Non-pigmented ciliary epithelial cell (primary cell): ENCODE measurements at regions not wholly inside any gene's neighbourhood (a gene's known extent, or its start where the extent isn't known, plus 50 kb on each side); places are given as distances from the start of the nearest gene placed in this dataset.
"Not testable (repeated sequence)": the region's sequence is repeated elsewhere in the genome, so short reads cannot be mapped to it uniquely, and the experiment has no call there.

Experiments
- DNase-seq: peaks from one replicate; pipeline ENCODE4 v3.0.0-alpha.2; 2010; ENCODE audit warnings: low read depth

DNA sequence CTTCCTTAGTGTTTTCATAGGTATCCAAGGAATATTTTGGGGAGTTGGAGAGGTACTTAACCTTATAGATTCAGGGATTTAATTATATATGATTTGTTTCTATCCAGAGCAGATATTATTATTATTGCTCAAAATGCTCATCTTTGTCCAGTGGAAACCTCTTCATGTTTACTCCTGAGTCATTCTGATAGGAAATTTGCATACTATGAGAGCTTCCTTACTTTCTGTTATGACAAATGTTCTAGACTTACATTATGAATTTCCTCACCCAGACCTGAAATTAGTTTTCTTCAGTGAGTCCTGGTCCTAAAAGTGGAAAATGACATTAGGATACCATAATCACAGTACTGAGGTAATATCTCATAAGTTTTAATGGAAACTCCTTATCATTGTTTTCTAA is 57.5 kb upstream of the PLPPR5 start:
- no peak for DNase-seq

DNA sequence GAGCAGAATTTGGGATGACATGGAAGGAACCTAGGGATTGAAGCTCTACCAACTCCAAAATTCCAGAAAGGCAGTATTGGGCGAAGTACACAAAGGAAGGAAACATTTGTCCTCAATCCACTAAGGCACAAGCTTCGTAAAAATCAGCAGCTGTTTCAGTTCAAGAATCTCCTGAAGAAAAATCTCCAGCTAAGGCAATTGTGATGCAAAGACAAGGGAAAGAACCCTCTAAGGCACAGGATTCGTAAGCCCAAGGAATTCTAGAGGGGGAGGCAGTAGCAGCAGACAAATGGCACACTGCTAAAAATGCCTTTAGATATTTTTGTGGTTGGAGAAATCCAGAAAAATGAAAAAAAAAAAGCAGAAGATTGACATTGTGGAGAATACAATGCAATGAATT is 64.5 kb upstream of the PLPPR5 start:
- no peak for DNase-seq

DNA sequence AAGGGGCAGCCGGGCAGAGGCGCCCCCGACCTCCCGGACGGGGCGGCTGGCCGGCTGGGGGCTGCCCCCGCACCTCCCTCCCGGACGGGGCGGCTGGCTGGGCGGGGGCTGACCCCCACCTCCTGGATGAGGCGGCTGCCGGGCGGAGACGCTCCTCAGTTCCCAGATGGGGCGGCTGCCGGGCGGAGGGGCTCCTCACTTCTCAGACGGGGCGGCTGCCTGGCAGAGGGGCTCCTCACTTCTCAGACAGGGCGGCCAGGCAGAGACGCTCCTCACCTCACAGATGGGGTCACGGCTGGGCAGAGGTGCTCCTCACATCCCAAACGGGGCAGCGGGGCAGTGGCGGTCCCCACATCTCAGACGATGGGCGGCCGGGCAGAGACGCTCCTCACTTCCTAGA is 73.9 kb upstream of the PLPPR5 start:
- not testable (repeated sequence) for DNase-seq

DNA sequence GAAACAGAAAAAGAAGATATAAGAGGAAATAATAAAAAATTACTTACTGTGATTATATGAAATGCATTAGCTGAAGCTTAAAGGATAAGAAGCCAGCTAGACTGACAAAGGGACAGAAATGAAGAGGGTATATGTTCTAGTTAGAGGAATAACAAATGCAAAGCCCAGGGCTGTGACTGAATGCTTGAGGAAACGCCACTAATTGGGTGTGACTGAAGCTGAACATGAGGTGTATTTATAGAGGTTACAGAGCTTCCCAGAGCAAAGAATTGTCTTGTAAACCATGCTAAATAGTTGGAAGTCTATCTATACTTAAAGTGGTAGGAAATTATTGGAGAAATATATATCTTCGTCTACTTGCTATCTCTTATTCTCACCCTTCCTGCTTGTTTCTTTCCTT is 77.7 kb upstream of the PLPPR5 start:
- no peak for DNase-seq

DNA sequence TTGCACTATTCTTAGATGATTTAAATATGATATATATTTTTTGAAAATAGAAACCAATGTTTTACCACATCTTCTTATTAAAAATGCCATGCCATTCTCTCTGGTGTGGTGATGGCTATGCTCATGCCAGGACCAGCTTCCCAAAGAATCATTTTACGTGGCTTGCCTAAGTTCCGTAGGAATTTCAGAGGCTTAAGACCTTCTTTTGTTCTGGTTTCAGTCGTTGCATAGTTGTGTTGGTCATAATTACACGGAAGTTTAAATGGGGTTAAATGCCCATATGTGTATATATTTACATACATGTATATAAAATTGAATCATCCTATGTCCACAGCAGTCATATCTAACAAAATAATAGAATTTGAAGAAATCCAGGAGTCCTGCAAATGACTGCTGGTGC is 78.7 kb upstream of the PLPPR5 start:
- DNase-seq: no peak

DNA sequence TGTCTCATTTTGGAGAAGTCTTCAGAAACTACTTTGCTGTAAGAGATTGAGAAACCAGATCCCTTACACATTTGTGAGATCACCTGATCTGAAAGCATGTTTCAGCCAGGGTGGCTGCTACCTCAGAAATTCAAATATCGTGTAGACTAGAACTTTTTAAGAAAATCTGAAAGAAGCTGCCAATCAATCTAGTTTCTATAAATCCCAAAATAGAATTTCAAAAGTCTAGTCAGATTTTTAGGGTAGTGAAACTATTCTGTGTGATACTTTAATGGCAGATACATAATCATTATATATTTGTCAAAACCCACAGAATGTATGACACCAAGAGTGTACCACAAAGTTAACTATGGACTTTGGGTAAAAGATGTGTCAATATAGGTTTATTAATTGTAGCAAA is 79.9 kb upstream of the PLPPR5 start:
- no peak for DNase-seq

DNA sequence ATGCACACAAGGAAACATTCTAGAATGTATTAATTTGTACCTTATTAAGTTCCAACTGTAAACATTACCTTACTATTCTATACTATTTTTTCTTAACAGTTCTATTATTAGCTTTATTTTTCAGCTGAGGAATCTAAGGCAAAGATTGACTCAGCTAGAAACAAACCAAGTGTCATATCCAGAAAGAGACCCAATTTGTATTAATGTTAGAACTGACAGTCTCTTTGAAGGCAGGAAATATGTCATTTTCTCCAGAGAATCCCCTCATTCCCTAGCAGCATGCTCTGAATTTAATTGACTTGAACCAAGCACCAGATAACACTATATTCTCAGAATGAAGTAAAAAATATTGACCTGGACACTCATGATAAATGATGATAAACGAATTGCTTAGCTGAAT is 81.4 kb upstream of the PLPPR5 start:
- no peak for DNase-seq

DNA sequence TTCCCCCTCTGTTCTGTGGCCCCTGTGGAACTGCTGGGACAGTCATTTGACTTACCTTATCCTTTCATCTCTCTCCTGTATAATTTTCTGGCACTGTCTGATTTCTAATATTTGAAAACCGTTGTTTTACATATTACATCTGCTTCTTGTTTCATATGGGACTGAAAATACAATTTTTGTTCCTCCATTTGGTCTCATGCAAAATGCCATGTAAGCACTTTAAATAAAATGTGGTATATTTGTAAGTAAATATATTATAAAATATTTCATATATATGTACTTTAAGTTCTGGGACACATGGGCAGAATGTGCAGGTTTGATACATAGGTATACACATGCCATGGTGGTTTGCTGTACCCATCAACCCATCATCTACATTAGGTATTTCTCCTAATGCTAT is 93.9 kb upstream of the PLPPR5 start:
- DNase-seq: no peak

DNA sequence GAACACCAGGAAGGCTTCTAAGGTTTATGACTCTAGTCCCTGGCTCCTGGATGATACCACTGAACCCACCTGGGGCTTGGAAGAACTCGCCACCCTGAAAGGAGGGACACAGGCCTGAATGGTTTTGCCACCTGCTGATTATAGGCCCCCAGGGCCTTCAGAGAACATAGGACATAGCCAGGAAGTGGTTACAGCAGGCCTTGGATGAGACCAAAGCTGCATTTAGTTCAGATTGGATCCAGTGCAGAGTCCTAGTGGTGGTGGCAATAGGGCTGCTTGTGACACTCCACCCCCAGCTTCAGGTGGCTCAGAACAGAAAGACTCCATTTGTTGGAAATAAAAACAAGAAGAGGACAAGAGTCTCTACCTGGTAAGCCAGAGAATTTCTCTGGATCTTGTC is 101.6 kb upstream of the PLPPR5 start:
- DNase-seq: no peak

DNA sequence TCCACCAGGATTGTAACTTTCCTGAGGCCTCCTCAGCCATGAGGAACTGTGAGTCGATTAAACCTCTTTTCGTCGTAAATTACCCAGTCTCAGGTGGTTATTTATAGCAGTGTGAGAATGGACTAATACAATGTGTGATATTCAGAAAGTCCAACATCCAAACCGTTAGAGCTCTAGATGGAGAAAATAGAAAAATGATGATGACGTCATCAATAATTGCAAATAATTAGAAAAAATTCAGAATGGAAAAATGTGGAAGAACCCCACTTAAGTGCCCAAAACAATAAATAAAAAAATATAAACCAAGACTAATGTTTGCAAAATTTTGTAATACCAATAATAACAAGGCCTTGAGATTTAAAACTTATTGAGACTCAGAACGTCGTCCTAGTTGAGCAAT is 103.0 kb upstream of the PLPPR5 start:
- no peak for DNase-seq

DNA sequence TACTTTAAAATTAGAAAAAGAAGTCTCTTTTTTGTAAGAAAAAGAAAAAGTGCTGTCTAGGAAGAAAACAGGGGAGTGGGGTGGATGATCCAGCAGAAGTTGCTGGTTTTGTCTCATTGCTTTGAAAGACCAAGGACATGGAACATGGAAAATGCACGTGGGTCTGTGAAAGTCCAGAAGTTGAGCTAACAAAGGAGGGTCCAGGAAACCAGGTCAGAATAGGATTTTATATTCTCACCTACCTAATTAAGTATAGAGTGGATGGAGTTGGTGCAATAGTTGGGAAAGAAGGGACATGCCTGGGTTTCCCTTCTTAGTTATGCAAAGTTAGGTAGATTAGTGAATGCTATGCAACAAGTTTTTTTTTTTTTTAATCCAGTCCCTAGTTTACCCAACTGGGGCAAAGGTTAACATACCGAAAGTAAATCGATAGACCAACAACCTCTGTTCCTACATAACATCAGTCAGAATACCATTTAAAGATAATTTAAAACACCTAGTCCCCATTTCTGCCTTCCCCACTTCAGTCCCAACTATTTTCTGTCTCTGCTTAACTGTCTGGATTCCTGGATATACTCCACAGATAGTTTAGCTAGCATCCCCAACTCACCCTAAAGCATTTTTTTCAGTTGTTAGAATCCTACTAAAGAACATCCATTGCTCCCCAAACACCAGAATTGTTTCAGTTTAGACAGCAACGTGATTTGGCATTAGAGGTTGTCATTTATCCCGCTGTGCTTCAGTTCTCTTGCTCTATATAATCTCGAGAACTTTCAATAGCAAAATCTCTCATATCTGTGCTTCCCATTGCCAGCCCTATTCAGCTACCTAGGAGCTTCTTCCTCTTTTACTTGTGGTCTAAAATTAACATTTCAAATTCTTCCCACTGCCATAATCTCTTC is 105.7 kb upstream of the PLPPR5 start:
- DNase-seq: no peak

DNA sequence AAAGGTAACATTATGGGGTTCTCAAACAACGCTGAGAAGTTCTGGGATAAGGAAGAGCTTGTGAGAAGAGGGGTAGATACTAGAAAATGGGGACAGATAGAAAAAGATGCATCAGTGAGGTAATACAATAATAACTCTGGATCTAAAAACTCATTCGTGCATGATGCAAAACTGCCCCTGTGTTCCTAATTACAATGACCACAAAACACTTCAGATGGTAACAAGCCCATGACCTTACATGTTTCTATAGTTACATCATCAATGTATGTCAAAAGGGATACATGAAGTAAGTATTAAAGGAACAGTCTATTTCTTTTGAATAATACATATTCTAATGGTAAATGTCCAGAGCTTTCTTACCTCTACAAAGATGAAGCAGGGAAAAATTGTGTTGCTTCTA is 110.6 kb upstream of the PLPPR5 start:
- no peak for DNase-seq

DNA sequence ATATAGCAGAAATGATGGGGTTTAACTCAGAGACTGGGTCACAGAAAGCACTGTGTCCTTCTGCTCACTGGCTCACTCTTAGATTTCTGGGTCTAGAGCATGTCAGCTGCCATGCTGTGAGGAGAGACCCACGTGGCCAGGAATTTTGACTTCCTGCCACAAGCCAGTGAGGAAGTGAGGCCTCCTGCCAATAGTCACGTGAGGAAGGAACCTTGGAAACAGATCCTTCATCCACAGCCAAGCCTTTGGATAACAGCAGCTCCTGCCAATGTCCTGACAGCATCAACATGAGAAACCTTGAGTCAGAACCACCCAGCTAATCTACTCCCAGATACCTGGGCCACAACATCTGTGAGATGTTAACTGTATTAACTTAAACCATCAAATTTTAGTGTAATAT is 114.5 kb upstream of the PLPPR5 start:
- DNase-seq: no peak

DNA sequence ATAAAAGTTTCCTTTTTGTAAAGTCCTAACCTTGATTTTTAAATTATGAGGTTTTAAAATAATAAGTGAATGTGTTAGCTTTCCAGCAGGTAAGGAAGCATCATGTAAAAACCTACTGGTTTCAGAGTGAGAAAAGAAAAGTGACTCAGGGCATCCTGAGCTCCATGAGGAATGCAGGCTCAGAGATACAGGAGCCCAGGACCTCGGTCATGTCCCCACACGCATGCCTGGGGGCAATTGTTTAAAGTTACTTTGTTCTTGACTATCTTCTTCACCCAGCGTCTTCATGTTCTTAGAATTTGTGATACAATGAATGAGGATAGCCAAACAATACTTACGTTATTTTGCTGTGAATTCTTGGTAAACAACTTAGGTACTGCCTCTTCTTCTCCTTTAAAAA is 117.4 kb upstream of the PLPPR5 start:
- no peak for DNase-seq

DNA sequence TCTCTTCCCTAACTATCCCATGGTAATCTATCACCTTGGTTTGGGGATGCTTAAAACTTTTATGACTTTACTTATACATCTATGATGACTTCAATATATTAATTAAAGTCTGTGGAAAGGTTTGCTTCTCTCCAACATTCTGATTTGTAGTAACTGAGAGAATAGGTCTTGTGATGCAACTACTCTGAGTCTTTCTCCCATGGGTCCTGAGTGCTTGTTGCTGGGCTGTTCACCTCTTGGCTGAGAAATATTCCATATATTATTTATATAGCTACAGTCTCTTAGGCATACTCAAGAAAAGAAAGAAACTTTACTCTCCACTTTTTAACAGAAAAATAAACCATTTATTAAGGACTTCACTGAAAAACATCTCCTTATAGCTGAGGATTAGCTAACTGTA is 119.3 kb upstream of the PLPPR5 start:
- DNase-seq: no peak

DNA sequence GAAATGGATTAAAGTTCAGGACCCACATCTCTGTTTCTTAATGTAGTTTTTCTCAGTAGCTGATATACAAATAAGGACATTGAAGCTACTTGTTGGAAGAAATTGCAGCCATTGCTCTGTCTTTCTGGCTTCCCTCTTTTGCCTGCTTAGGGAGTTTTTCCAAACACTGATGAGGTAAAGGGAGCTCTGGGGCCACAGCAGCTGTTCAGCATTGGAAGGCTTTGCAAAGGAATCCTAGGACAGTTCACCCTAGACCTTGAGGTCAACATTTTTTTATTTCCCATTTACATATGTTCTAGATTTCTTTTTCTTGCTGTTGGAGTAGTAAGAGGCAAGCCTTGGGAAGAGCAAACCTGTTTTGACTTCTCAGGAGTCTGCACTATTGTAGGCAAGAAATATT is 126.9 kb upstream of the PLPPR5 start:
- no peak for DNase-seq

DNA sequence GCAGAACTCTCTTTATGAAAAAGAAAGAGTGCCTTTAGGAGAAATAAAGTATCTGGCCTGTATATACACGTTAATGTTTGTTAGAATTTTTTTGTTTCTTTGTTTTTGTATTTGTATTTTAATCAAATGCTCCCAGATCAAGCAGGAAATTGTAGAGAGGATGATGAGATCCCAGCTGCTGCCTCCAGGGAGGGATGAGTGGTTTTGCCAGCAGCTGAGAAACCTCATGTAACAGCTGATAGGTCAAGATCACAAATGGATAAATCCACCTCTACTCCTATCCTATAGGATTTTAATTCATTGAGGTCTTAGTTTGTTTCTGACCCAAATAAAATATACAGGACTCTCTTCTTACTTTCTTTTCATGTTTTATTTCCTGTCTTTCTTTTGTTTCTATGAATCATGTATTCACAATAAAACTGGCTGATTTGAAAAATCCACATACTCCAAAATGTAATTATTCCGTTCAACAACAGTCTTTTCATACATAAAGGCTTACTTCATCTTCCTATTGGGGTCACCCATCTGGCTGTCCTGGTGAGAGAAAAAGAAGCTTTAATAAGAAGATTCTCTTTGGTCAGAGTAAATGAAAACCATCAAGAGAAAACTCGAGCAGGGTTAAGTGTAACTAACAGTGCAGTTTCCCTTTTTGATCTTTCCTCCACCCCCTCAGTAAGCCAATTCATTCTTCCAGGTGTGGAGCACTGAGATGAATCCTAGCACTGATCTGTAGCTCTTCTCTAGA is 129.3 kb upstream of the PLPPR5 start:
- DNase-seq: no peak

DNA sequence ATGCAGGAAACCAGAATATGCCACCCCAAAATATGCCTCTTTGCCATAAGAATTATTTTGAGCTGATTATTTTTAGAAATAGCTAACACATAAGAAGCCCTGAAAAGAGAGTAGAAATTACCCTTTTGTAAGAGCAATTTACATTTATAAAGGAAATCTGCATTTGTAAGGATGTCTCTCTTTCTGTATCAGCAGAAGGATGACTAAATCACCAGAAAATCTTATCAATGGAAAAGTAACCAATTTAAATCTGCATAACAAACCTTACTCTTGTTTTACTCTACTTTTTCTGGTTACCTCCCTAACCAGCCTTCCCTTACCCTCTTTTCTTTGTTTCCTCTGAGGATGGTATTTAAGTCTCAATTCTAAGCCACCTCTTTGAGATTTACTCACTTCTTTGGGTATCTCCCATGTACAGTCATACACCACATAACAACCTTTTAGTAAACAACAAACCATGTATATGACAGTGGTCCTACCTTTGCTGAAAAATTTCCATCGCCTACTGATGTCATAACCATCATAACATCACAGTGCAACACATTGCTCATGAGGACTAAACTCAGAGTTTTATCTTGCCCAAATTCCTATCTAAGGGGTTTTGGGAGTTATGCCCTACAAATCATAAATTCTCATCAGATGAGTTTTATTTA is 126.6 kb upstream of the PLPPR4 start:
- no peak for DNase-seq

DNA sequence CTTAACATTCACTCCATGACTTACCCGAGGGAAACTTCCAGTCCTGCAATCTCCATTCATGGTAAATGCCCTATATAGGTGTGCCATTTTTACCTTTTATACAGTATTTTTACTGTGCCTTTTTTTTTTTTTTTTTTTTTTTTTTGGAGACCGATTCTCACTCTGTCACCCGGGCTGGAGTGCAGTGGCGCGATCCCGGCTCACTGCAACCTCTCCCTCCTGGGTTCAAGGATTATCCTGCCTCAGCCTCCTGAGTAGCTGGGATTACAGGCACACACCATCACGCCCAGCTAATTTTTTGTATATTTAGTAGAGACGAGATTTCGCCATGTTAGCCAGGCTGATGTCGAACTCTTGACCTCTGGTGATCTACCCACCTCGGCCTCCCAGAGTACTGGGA is 124.4 kb upstream of the PLPPR4 start:
- DNase-seq: no peak

DNA sequence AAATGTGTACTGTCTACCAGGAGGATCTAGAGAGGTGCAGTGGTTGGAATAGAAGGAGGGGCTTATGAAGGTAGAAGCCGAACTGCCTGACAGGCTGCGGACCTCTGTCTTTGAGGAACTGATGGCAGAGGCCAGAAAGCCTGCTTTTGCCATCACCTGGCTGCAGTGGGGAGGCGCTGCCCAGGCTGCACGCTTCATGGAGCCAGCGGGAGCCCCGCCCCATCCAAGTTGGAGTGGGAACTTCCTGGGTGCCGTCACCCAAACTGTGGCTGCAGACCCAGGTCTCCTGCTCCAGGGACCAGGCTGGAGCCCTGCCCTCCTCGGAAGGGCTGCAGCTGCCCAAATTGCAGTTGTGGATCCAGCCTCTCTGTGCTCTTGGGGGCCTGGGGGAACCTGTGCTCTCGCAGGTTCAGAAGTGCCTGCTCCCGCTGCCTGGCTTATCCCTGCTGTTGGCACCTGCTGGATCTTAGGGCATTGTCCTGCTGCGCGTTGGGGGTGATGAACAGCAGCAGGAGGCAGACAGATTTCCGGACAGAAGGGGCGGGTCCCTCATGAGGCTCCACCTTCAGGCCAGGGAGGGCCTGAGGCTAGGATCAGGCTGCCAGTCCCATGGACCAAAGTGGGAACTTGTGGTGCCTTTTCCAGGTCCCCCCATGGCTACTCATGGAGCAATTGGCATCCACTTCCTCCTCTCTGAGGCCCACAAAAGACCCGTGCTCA is 118.0 kb upstream of the PLPPR4 start:
- DNase-seq: no peak

DNA sequence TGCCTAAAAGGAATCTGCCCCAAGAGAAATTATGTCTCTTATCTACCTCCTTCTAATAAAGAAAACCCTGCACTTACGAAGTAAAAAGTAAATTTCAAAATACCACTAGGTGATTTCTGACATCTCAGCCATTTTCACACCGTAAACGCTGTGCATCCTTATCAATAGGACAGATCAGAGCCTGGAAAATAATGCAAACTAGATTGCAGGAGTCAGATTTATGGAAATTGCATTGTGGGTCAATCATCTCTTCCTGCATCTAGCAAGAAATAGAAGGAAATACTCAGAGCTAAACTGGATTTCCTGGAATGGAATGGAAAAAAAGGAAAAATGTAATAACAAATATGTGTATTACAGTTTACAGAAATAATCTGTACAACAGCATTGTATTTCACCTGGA is 114.3 kb upstream of the PLPPR4 start:
- no peak for DNase-seq

DNA sequence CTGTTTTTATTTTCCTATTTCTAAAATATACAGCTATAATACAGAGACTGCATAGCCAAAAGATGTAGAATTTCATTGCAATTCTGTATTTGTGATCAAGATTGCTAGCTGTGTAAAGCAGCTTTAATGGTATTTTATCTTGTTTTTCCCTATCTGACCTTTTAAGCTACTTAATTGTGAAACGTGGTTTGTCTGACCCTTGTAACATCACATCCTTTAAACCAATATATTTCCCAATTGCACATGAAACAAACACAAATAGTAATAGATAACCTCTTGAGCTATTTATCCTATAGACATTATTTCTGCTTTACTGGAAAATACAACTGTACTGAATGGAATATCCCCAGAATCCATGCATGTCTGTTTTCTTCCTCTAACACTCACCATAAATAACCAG is 112.2 kb upstream of the PLPPR4 start:
- no peak for DNase-seq
